ENCODE measurements at regions not wholly inside any gene's neighbourhood (a gene's known extent, or its start where the extent isn't known, plus 50 kb on each side); places are given as distances from the start of the nearest gene placed in this dataset.

- TF ChIP-seq CTCF (IDR thresholded peaks at IDR 0.05): peak; percentile 54
- TF ChIP-seq ZFX (IDR thresholded peaks at IDR 0.05; ENCODE audit: borderline replicate concordance): no peak
Measured at GRCh38 chr3:26369133-26369532, 253.4 kb upstream of the LRRC3B start.
